ENCODE measurements at regions not wholly inside any gene's neighbourhood (a gene's known extent, or its start where the extent isn't known, plus 50 kb on each side); places are given as distances from the start of the nearest gene placed in this dataset.

DNA sequence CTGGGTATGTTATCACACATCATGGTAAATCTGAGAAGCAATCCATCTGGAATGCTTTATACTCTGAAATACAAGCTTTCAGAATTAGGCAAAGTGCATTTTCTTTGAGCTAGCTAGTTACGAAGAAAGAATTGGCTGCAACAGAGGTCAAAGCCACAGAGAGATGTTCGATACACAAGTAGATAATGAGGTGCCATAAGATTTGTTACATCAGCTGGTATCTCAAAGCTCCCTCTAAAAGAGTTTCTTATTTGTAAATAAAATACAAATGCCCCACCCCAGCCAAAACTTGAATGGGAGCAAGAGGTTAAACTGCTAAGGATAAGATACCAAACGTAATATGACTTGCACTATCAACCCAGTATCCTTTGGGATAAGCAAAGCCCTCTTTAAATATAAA lies 84.0 kb upstream of the SLCO3A1 start:
- Histone ChIP-seq H4K20me1 (ENCODE audit: control insufficient read depth, extremely low read depth, insufficient read depth, low read length) (no peaks in the 10 kb centered on the region), H3K4me2 (ENCODE audit: extremely low read depth, insufficient read depth, low read length) (no peak overlapping the region), H3K9me3 (ENCODE audit: control insufficient read depth, insufficient read depth, low read depth, low read length) (no peaks in the 10 kb centered on the region), H2AFZ (ENCODE audit: low read length) (no peak overlapping the region), H3K4me1 (ENCODE audit: control insufficient read depth, extremely low read depth, insufficient read depth, low read length) (no peaks in the 10 kb centered on the region), H3K9ac (ENCODE audit: insufficient read depth, low read length) (no peak overlapping the region), H3K79me2 (ENCODE audit: control insufficient read depth, insufficient read depth, low read length) (no peaks in the 10 kb centered on the region), H3K27ac (ENCODE audit: insufficient read depth, low read length) (no peak overlapping the region), H3K27me3 (ENCODE audit: control insufficient read depth, insufficient read depth, low read length) (no peaks in the 10 kb centered on the region), H3K4me3 (replicated peaks in 1 of 4; ENCODE audit: control extremely low read depth in 1 of 4, insufficient read depth in 1 of 4, low read depth in 3 of 4, low read length in 4 of 4) (no peak overlapping the region), H3K36me3 (ENCODE audit: control insufficient read depth, insufficient read depth, low read length) (no peaks in the 10 kb centered on the region)
- no peak for TF ChIP-seq EZH2 (IDR thresholded peaks at IDR 0.05; ENCODE audit: low read length, missing control alignments)
- TF ChIP-seq, protein P1, sequence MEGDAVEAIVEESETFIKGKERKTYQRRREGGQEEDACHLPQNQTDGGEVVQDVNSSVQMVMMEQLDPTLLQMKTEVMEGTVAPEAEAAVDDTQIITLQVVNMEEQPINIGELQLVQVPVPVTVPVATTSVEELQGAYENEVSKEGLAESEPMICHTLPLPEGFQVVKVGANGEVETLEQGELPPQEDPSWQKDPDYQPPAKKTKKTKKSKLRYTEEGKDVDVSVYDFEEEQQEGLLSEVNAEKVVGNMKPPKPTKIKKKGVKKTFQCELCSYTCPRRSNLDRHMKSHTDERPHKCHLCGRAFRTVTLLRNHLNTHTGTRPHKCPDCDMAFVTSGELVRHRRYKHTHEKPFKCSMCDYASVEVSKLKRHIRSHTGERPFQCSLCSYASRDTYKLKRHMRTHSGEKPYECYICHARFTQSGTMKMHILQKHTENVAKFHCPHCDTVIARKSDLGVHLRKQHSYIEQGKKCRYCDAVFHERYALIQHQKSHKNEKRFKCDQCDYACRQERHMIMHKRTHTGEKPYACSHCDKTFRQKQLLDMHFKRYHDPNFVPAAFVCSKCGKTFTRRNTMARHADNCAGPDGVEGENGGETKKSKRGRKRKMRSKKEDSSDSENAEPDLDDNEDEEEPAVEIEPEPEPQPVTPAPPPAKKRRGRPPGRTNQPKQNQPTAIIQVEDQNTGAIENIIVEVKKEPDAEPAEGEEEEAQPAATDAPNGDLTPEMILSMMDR (conservative IDR thresholded peaks at IDR 0.05 in 1 of 2, IDR thresholded peaks at IDR 0.05 in 1 of 2; ENCODE audit: low read depth in 1 of 2, low read length in 2 of 2) = no peak
- no peak for DNase-seq (ENCODE audit: low read depth in 2 of 2)

DNA sequence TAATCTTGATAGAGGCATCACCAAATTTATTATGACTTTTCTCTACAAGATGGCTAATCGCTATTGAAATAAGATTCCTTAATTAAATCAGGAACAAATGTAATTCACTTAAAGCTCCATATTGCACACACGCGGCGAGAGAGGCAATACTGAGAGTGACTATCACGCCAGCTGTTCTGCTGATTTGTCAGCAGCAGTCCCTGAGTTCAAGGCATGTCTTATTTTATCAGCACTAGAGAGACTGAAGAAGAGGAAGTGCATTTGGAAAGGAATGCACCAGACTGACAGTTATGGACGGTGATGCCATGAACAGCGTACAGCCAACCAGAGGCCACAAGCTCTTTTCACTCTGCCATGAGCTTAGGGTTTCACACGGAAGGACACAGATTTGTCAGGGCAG lies 83.6 kb upstream of the SLCO3A1 start:
- no peaks in the 10 kb centered on the region for H3K4me1 ChIP-seq (ENCODE audit: control insufficient read depth, extremely low read depth, insufficient read depth, low read length)
- H3K27ac ChIP-seq (ENCODE audit: insufficient read depth, low read length) = no peak overlapping the region
- no peaks in the 10 kb centered on the region for H3K9me3 ChIP-seq (ENCODE audit: control insufficient read depth, insufficient read depth, low read depth, low read length)
- H4K20me1 ChIP-seq (ENCODE audit: control insufficient read depth, extremely low read depth, insufficient read depth, low read length) = no peaks in the 10 kb centered on the region
- H3K4me3 ChIP-seq (replicated peaks in 1 of 4; ENCODE audit: control extremely low read depth in 1 of 4, insufficient read depth in 1 of 4, low read depth in 3 of 4, low read length in 4 of 4) = no peak overlapping the region
- TF ChIP-seq EZH2 (IDR thresholded peaks at IDR 0.05; ENCODE audit: low read length, missing control alignments) = no peak
- TF ChIP-seq, protein P1 (conservative IDR thresholded peaks at IDR 0.05 in 1 of 2, IDR thresholded peaks at IDR 0.05 in 1 of 2; ENCODE audit: low read depth in 1 of 2, low read length in 2 of 2) = no peak
- no peaks in the 10 kb centered on the region for H3K79me2 ChIP-seq (ENCODE audit: control insufficient read depth, insufficient read depth, low read length)
- no peaks in the 10 kb centered on the region for H3K36me3 ChIP-seq (ENCODE audit: control insufficient read depth, insufficient read depth, low read length)
- H3K9ac ChIP-seq (ENCODE audit: insufficient read depth, low read length) = no peak overlapping the region
- DNase-seq (ENCODE audit: low read depth in 2 of 2) = no peak
- H3K4me2 ChIP-seq (ENCODE audit: extremely low read depth, insufficient read depth, low read length) = no peak overlapping the region
- no peak overlapping the region for H2AFZ ChIP-seq (ENCODE audit: low read length)
- H3K27me3 ChIP-seq (ENCODE audit: control insufficient read depth, insufficient read depth, low read length) = no peaks in the 10 kb centered on the region

DNA sequence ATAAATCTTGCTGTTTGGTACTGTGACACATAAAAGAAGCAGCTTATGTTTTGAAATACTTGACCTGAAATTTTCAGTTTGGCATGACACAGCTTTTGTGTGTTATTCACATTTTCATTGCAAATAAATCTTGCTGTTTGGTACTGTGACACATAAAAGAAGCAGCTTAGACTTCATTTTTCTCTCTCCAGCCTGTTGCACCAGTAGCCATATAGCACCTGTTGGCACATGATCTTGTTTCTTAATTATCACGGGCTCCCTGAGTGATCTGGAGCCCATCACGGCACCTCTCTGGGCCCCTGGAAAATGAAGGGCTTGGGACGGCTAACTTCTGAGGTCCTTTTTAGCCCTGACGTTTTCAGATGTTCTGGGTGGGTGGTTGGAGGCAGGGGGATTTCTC lies 77.4 kb upstream of the SLCO3A1 start:
- H2AFZ ChIP-seq (ENCODE audit: low read length) = no peak overlapping the region
- H3K4me2 ChIP-seq (ENCODE audit: extremely low read depth, insufficient read depth, low read length) = no peak overlapping the region
- DNase-seq (ENCODE audit: low read depth in 2 of 2) = no peak
- H3K79me2 ChIP-seq (ENCODE audit: control insufficient read depth, insufficient read depth, low read length) = no peaks in the 10 kb centered on the region
- H3K36me3 ChIP-seq (ENCODE audit: control insufficient read depth, insufficient read depth, low read length) = no peaks in the 10 kb centered on the region
- no peaks in the 10 kb centered on the region for H3K27me3 ChIP-seq (ENCODE audit: control insufficient read depth, insufficient read depth, low read length)
- H3K9ac ChIP-seq (ENCODE audit: insufficient read depth, low read length) = no peak overlapping the region
- H4K20me1 ChIP-seq (ENCODE audit: control insufficient read depth, extremely low read depth, insufficient read depth, low read length) = no peaks in the 10 kb centered on the region
- H3K9me3 ChIP-seq (ENCODE audit: control insufficient read depth, insufficient read depth, low read depth, low read length) = no peaks in the 10 kb centered on the region
- no peak overlapping the region for H3K4me3 ChIP-seq (replicated peaks in 1 of 4; ENCODE audit: control extremely low read depth in 1 of 4, insufficient read depth in 1 of 4, low read depth in 3 of 4, low read length in 4 of 4)
- no peak for TF ChIP-seq EZH2 (IDR thresholded peaks at IDR 0.05; ENCODE audit: low read length, missing control alignments)
- TF ChIP-seq, protein P1 (conservative IDR thresholded peaks at IDR 0.05 in 1 of 2, IDR thresholded peaks at IDR 0.05 in 1 of 2; ENCODE audit: low read depth in 1 of 2, low read length in 2 of 2) = no peak
- H3K27ac ChIP-seq (ENCODE audit: insufficient read depth, low read length) = no peak overlapping the region
- H3K4me1 ChIP-seq (ENCODE audit: control insufficient read depth, extremely low read depth, insufficient read depth, low read length) = no peaks in the 10 kb centered on the region
